DMS79 (cell line): ENCODE measurements at regions not wholly inside any gene's neighbourhood (a gene's known extent, or its start where the extent isn't known, plus 50 kb on each side); places are given as distances from the start of the nearest gene placed in this dataset.

ENCODE experiments used
- DNase-seq: peaks from one replicate; lab custom pipeline; 2025; lab: John Stamatoyannopoulos, UW

DNA sequence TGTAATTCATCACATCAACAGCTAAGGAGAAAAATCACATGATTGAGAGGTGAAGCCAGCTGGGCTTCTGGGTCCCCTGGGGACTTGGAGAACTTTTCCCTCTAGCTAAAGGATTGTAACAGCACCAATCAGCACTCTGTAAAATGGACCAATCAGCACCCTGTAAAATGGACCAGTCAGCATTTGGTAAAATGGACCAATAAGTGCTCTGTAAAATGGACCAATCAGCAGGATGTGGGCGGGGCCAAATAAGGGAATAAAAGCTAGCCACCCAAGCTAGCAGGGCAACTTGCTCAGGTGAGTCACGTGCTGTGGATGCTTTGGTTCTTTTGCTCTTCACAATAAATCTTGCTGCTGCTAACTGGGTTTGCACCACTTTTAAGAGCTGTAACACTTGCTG lies 1248.3 kb downstream of the PCDH18 start:
- DNase-seq, result no peak

DNA sequence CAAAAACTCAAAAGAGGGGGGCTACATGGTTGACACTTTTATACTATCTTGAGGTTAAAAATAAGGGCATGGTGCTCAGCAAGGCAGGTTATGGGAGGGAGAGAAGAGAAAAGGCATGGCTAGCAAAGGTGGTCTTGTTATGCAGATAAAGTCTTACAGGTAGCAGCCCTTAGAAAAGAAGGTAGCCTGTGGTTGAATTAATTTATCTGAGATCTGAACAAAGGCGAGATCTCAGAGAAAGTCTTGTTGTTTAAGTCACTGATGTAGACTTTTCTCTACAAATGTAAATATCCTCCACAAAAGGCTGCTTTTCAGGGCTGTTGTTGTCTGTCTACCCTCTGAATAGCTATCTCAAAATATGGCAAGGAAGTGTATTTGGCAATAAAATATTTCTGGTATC lies 1250.4 kb downstream of the PCDH18 start:
- no peak for DNase-seq

DNA sequence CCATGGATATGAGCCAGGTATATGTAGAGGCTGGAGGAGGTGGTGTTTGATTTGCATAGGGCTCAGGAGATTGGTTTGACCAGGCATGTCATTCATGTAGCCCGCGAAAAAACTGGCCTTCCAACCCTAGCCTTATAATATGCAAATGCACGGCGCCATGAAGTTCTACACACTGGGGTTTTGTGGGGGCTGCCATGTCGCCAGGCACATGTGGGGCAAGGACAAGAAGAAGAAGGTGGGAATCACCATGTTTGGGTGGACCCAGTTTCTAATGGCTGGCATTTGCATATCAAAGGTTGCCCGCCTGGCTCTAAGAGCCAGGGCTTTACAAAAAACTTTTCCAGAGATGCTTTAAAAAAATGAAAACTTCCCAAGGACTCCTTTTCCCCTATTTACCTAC lies 1251.0 kb downstream of the PCDH18 start:
- no peak for DNase-seq

DNA sequence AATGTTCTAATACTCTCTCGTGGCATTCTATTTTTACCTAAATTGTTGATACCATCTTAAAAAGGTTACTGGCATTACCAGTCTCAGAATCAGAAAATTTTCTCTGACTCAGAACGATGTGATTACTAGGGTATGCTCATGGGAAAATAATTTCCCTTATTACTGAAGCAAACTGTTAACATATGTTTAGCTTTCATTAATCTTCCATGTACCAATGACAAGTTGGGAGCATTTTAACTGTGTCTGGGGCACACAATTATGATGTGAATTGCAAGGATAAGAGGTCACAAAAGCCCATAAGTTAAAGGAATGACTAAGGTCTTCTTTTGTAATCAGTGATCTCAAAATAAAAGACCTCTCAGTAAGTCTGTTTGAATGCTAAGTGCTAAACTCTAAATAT lies 1254.6 kb downstream of the PCDH18 start:
- DNase-seq, result no peak

DNA sequence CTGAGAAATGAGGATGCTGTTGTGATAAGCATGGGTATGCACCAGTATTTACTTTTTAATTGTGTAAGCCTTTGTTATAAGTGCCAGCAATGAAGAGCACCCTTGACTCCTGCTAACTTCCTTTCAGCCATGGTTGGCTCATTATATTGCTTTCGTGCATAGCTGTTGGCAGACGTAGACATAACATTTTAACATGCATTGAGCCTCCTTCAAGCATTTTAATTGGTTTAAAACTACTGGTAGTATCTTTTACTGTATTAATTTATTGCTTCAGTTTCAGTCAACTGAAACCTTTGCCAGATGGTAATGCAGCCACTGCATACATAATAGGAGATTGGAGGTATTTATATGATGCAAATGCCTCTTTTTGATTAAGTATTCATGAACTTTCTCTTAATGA lies 1285.4 kb downstream of the PCDH18 start:
- DNase-seq, result no peak

DNA sequence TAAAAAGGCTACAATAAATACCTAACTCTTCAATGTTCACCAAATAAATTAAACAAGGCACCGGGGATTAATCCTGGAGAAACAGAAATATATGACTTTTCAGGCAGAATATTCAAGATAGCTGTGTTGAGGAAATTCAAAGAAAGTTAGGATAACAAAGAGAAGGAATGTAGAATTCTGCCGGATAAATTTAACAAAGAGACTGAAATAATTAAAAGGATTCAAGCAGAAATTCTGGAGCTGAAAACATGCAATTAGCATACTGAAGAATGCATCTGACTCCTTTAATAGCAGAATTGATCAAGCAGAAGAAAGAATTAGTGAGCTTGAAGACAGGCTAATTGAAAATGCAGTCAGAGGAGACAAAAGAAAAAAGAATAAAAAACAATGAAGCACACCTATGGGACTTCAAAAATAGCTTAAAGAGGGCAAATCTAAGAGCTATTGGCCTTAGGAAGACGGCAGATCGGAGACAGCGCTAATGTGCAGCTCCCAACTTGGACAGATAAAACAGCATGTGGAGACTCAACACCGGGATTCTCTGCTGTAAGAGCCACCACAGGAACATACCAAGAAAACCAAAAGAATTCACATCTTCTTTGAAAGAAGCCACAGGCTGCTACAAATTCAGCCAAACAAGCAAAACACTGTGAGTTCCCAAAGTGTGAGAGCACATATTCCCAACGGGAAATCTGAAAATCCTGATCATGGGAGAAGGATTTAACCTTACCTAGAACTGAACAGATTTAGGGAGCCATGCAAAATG lies 1290.9 kb downstream of the PCDH18 start:
- DNase-seq, result no peak

DNA sequence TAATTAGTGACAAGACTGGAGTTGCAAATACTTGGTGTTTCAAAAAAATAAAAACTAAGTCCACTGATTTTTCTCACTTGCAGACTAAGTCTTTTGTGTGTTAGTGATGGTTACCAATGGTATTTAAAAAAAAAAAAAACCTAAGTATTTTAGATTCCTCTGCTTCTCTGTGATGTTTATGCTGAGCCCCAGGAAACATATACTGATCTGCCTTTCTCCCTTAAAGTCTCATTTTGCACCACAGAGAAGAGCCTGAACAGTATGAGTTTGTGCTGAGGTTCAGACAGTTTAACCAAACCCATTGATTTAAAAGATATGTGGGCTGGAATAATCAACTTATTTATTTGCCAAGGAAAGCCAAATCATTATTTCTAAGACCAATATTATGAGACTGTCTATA lies 1305.0 kb downstream of the PCDH18 start:
- no peak for DNase-seq

DNA sequence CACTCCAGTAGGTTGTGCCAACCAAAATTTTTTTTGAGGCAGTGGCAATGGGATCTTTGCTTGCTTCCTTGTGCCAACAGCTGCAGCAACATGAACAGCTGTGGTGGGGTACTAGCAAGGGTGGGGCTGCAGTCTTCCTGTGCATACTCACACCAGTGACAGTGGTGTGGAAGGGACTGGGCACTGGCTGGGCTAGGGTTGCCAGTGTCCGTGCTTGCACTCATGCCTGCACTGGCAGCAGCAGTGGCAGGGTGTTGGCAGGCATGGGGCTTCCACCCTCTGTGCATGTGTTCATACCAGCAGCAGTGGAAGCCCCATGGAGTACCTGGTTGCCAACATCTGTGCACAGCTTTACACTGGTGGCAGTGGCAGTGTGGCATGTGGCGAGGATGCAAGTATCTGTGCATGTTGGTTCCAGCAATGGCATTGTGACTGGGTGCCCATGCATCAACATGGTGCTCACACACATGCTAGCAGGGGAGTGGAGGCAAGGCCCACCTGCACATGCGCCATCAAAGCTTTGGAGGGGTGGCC lies 1312.6 kb downstream of the PCDH18 start:
- DNase-seq, result no peak

DNA sequence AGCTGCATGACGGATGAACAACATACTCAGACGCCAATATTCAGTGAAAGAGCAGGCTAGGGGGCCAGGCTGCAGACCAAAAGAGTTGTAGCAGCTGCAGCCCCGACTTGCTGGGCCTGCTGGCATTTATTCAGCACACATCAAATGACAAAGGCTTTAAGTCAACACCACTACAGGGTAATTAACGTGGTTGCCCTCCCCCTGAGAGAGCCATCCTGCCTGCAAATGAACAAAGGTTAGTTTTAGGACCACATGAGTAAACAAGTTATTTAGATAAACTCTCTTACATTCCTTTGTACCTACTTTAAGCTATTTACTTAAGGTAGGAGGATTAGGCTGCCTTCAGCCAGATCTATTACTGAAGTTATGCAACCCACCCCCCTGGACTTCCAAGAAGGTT lies 1329.1 kb downstream of the PCDH18 start:
- DNase-seq, result no peak

DNA sequence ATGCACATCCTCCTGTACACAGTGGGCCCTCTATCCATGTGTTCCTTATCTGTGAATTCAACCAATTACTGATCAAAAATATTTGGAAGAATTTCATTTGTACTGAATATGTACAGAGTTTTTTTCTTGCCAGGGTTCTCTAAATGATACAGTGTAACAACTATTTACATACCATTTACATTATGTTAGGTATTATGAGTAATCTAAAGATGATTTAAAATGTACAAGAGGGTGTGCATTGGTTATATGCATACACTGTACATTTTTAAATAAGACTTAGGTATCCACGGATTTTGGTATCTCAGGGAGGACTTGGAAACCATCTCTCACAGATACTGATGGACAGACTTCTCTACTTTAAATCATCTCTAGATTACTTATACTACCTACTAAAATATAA lies 1333.9 kb downstream of the PCDH18 start:
- no peak for DNase-seq

DNA sequence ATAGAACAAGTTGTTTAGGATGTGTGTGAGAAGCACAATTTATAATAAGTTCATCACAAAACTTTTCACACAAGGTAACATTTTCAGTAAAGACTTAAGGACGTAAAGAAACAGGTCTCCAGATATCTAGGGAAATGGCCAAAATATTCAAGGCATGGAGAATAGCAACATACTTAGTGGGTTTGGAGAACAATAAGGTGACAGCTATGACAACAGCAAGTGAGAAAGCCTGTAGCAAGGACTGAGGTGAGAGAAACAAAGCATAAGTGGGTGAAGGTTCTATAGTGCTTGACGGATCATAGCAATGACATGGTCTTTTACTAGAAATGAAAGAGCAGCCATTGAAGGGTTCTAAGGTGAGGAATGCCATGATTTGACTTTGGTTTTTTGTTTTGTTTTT lies 1337.3 kb downstream of the PCDH18 start:
- no peak for DNase-seq

DNA sequence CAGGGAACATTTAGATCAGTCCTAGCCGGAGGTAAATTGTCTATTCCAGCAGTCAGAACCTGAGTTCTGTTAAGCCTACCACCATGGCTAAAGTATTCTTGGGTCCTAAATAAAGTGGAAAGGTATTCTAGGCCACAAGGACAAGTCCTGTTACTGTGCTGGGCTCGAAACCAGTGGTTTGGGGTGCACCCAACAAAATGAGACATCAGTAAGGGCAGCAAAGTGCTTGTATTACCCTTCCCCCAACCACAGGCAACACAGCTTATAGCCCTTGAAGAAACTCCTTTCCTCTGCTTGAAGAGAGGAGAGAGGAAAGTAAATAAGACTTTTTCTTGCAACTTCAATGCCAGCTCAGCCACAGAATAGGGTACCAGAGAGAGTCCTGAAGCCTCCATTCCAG lies 1345.6 kb downstream of the PCDH18 start:
- DNase-seq, result no peak

DNA sequence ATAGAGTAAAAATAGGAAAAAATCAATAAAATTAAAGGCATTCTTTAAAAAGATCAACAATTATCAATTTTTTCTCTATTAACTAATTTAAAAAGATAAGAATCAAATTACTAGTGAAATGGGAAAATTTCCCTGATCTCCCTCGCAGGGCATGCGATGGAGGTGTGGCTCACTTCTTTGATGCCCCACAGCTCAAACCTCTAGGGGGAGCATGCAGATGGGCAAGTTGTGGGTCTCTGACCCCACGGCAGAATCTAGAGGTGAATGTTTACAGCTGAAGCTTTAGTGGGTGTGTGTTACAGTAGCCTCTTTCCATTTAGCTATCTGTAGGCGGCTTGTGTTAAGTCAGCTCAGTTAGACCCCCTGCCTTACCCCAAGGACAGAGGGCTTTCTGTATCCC lies 1348.8 kb downstream of the PCDH18 start:
- DNase-seq, result no peak

DNA sequence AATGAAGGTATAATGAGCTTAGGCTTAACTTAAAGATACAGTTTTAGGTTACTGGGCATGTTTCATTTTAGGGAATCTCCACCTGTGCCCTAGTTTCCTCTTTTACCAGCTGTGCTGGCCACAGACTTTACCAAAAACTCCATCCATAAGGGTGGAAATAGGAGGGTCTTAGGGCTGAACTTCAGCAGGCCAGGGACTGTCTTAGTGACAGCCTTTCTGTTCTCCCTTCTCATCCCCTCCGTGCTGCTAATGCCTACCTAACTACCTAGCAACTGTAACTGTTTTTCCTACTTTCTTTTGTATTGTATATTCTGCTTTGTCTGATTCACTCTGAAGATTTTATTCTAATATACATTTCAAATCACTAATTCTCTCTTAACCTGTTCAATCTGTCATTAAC lies 1375.3 kb downstream of the PCDH18 start:
- no peak for DNase-seq

DNA sequence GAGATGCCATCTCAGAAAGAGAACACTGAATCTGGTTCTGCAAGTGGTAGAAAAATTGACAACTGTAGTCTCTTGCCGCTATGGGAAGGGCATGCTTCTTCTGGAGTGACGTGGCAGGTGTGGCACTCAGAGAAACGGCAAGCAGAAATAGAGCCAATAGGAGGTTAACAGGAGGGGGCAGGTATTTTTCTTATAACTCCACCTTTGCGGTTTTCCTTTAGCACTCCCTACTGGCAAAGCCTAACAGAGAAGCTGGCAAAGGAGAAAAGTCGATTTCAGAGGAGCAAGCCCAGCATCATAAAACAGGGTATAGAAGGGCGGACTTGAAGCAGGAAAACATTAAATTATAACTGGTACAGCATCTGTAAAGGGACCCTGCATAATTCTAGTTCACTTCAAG lies 1382.2 kb downstream of the PCDH18 start:
- no peak for DNase-seq

DNA sequence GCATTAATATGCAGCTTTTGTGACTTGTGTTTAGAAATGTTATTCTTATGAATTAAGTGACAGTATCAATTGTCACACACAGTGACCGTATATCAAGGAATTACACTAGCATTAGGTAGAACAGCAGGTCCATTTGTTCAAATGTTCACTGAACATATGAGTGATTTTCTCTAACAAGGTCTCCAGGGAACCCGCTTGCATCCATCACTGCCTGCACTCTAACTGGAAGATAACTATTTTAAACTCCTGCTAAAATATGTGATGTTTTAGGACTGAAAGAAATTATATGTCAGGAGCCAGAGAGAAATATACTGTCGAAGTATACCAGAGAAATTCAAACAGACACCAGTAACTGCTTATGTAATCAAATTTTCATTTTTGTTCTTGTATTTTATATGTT lies 1395.7 kb downstream of the PCDH18 start:
- DNase-seq, result no peak

DNA sequence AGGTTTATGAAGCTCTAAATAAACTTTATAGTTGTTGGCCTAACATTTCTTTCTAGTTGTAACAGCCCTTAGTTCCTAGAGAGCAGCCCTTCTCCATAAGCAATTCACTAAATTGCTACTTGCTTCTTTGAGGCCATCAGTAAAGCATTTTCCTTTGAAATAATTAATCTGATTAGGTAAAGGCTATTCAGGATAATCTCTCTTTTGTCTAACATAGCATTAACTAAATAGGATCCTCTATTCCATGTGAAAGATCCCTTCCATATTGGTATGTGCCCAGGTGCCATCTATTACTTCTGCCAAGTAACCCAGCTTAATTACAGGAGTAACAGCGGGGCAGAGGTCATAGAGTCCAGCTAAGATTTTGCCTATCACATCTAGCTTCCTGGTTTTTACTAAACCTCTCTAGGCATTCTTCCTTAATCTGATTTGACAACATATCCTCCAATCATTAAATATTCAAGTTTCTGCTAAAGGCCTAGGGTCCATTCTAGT lies 1408.0 kb downstream of the PCDH18 start:
- no peak for DNase-seq

DNA sequence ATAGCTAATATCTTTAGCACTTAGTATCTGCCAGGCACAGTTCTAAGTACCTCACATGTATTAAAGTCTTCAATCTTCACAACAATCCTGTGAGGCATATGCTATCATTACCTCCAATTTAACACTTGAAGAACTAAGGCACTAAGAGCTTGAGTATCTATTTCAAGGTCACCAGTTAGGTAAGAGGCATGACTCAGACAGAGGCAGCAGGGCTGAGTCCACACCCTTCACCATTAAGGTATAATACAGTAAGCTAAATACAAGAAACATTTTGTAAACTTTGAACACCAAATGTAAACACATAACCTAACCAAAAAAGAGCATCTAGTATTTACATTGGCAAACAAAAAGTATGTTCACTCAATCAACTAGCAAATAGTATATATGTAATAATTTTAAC lies 1410.9 kb downstream of the PCDH18 start:
- no peak for DNase-seq

DNA sequence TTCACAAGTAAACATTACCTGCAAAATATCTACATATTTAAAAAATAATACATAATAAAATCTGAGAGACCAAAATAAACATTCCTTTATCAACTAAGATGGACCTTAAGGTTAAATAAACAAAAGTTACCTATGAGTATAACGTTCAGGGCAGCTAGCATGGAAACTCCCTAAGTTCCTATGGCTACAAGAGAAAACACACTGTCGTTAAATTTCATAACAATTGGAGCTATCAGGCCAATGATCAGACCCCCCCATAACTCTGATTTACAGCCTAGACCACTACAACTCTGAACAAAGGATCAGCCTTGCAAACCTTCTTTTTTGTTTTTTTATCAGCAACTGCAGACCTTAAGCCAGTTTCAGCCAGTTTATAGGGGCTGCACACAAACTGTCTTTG lies 1418.4 kb downstream of the PCDH18 start:
- DNase-seq, result no peak

DNA sequence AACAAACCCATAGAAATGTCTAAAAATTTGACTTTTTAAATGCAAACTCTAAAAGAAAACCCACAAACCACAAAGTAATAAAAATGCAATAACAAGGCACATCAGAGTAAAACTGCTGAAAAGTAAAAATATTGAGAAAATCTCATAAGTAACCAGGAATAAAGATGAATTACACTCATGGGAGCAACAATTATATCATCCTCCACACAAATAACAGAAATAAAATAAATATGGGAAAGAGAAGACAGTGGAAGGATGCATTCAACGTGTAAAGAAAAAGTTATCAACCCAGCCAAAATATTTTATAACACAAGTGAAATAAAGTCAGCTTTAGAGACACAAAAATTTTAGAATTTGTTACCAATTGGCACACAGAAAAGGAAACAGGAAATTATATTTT lies 1420.2 kb downstream of the PCDH18 start:
- no peak for DNase-seq

DNA sequence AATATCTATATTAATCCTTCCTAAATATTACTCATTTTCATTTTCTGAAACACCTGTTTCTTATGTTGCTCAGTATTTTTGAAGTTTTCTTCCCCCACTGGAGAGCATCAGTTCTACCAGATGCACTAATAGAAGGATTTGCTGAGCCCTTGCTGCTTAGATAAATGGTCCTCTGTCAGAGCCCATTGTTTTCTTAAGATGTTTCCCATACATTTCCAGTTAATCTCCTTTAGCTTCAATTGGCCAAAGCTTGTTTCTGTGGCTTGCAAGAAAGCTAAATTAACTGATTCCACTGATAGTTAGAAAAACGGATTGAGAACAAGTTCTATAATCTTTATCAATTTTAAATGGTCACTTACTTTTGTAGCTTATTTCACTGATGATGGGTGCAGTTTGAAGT lies 1425.5 kb downstream of the PCDH18 start:
- DNase-seq, result no peak

DNA sequence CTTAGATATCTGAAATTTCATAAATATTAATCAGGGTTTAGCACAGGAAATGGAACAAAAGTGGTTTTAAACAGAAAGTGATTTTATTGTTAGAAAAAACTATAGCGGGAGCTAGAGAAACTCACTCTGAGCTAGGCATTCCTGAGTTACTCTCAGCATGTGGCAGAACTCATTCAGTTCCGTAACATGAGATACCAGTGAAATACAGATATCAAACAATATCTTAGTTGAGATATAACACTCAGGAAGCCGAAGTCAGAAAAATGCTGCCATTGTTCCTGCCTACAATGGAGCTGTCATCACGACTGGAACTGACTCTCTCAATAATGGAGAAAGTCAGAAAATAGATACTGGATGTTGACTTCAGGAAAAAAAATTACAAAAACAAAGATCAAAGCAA lies 1428.7 kb downstream of the PCDH18 start:
- DNase-seq, result no peak

DNA sequence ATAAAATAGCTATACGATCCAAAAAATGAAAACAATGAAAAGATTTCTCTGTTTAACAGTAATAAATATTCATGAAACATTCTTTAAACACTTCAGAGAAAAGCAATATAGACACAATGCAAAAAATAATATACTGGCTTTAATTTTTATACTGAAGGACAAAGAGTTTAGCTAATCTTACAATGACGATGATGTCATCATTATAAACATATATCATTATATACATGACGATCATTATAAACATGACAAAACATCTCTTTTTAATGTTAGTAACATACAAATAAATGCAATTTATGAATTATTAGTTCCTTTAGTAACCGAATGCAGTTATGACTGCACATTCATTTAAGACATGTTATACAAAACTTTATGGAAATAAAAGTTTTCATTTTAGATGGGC lies 1434.6 kb downstream of the PCDH18 start:
- DNase-seq, result no peak

DNA sequence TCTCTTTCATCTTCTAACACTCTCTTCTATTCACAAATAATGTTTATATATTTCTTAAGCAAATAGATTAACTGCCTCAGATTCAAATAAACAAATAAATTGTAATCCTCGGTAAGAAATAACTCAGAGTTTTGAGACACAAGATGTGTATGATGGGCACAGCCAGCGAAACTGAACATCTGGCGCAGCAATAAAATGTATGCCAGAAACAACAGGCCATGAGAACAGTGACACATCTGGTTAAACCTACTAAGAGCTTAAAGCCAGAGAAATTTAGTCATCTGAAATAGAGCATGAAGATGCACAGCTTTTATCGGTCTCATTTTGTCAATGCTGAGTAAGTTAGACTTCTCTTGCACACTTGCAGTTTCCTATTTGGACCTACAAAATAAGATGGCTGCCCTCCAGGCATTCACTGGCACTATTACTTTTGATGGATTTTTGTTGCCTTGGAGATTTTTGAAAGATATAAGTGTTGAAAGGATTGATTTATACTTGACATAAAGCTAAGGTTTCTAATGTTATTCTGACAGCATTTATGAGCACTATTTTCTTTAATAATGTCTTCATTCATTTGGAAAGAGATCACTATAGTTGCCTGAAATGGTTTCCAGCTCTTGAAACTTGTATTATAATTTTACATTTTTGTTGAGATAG lies 1444.0 kb downstream of the PCDH18 start:
- DNase-seq, result no peak
